GM12873 (cell line): ENCODE measurements at regions not wholly inside any gene's neighbourhood (a gene's known extent, or its start where the extent isn't known, plus 50 kb on each side); places are given as distances from the start of the nearest gene placed in this dataset.
A peak's percentile ranks its signal among the peaks of the same experiment; 100 is the strongest.

Experiments used
- TF ChIP-seq, protein P1 (sequence below): IDR thresholded peaks from 2 replicates; pipeline ENCODE4 v1.5.1; 2012; ENCODE audit warnings: low read depth, mild to moderate bottlenecking, moderate library complexity, low read length, control low read depth; ENCODE audit not compliant: insufficient read depth; ENCODE audit errors: missing control alignments

DNA sequence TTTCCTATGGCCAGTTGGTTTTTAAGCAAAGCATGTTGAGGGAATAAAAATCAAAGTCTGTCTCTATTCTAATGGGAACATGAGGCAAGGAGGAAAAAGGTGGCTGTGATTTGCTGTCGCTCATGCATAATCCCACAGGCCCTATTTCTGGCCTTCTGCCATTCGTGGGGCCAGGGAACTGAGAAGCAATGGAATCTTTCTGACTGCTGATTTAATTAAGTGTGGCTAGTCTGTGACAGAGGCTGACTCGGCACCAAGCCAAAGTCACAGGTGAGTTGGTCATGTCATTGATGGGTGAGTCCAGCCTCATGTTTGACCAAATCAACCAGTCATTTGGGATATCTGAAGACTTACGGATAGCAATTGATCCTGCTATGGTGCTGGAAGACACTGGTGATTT lies 429.3 kb upstream of the CADM1 start:
- TF ChIP-seq, protein P1, sequence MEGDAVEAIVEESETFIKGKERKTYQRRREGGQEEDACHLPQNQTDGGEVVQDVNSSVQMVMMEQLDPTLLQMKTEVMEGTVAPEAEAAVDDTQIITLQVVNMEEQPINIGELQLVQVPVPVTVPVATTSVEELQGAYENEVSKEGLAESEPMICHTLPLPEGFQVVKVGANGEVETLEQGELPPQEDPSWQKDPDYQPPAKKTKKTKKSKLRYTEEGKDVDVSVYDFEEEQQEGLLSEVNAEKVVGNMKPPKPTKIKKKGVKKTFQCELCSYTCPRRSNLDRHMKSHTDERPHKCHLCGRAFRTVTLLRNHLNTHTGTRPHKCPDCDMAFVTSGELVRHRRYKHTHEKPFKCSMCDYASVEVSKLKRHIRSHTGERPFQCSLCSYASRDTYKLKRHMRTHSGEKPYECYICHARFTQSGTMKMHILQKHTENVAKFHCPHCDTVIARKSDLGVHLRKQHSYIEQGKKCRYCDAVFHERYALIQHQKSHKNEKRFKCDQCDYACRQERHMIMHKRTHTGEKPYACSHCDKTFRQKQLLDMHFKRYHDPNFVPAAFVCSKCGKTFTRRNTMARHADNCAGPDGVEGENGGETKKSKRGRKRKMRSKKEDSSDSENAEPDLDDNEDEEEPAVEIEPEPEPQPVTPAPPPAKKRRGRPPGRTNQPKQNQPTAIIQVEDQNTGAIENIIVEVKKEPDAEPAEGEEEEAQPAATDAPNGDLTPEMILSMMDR: no peak

- TF ChIP-seq, protein P1: no peak
Observed at GRCh38 chr11:115931548-115932083, 427.4 kb upstream of the CADM1 start.

DNA sequence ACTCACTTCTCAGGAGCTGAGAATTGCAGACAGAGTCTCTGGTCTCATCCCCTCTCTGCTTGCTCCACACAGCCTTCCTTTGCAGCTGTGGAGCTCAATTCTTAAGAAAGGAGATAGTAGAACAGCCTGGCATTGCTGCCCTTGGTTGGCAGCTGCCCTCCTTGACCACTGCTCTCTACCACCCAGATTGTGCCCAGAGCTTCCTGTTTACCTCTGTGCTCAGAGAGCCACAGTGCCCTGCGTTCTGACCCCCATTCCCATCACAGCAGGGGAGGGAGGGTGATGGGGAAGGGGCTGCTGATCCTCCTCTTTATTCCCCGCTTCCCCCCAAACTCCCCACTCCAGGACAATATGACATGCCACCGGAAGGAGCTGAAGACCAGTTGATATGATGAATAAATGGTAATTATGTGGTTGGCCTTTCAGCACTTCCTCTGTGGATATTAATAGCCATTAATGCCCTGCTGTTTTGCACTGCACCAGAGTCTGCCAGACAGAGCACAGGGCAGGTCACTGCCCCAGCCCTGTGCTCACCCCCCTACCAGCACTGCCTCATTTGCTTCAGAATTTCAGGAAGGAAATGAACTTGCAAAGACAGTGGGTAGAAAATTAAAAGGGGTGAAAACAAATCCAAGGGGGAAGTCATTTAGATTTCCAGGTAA lies 426.8 kb upstream of the CADM1 start:
- TF ChIP-seq, protein P1: no peak

DNA sequence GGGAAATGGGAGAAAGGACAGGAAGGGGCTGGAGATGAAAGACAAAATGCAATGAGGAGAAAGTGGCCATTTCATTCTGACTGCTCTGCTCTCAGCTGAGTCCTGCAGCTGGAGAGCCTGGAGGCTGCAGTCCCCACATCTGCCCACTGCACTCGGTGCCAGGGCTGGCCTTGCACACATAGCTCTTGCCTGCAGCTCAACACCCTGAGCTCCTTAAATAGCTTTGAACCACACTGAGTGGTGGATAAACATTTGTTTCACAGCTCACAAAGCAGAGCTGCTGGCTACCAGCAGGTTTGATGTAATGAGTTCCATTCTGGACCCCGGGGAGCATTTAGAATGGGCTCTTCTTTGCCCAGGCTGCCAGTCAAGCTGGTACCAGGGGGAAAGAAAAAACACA lies 426.1 kb upstream of the CADM1 start:
- TF ChIP-seq, protein P1: peak; percentile 17

DNA sequence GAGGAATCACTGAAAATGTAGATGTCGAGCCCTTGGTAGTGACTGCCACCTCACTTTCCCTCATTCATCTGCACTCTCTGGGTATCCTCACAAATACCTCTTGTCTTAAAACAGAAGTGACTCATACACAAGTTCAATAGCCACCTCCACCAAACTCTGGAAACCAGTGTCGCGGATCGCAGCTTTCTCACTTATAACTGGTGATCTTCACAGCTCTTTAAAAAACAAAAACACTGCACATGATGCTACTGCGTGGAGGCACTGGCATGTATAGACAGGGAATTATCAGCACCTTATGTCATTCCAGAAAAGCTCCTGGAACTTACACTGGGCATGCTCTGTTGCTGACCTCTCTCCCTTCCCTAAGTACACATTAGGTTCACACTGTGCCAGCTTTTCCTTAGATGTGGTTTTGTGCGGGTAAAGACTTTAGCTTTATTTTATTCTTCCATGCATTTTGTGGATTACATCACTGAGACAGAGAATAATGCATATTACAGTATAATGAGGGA lies 425.5 kb upstream of the CADM1 start:
- TF ChIP-seq, protein P1: no peak

DNA sequence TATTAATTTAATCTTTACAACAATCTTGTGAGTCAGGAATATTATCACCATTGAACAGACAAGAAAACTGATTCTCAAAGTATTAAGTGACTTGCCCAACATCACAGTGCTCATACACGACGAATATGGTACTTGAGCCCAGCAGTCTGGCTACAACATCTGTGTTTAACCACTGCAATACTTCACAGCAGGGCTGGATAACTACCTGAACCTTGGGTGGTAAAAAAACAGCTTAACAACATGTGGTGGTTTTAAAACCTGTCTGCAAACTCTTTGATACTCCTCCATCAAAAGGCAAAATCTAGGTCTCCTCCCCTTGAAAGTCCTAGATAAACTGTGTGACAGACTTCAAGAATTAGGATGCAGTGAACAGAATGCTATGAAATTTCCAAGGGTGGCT lies 424.6 kb upstream of the CADM1 start:
- TF ChIP-seq, protein P1: no peak

DNA sequence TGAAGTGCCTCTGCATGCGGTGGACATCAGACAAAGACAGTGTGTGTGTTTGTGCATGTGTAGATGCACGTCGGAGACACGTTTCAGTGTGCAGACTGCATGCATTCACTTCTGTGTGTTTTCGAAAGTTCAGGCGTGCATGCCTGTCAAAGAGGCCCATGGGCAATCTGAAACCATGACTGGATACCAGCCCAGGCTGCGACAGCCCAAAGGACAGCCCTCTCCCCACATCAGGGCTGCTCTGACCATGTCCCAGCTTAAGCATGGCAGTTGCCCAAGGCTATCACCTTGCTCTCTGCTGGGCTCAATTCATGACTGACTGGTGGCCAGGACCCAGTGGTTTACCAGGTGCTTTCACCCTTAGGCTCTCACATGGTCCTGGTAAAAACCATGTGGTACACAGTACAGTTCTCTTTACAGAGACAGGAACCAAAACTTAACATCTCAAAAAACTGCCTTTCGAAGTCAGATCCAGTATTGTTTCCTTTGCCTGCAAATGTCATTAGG lies 423.7 kb upstream of the CADM1 start:
- TF ChIP-seq, protein P1: no peak
